ENCODE measurements at regions not wholly inside any gene's neighbourhood (a gene's known extent, or its start where the extent isn't known, plus 50 kb on each side); places are given as distances from the start of the nearest gene placed in this dataset.

DNA sequence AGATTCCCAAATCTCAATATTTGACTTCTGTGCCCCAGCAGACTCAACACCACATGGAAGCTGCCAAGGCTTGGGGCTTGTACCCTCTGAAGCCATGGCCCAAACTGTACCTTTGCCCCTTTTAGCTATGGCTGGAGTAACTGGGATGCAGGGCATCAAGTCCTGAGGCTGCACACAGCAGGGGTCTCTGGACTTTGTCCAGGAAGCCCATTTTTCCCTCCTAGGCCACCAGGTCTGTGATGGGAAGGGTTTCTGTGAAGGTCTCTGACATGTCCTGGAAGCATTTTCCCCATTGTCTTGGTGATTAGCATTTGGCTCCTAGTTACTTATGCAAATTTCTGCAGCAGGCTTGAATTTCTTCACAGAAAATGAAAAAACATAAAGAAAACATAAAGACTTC, 762.3 kb downstream of the GALC start:
- TF ChIP-seq POLR2AphosphoS5 (IDR thresholded peaks at IDR 0.05) (no peak), RAD21 (conservative IDR thresholded peaks at IDR 0.05) (no peak), MXI1 (conservative IDR thresholded peaks at IDR 0.05; ENCODE audit: poor library complexity, severe bottlenecking) (no peak), SMC3 (conservative IDR thresholded peaks at IDR 0.05; ENCODE audit: poor library complexity) (no peak)
- TF ChIP-seq, protein P1, sequence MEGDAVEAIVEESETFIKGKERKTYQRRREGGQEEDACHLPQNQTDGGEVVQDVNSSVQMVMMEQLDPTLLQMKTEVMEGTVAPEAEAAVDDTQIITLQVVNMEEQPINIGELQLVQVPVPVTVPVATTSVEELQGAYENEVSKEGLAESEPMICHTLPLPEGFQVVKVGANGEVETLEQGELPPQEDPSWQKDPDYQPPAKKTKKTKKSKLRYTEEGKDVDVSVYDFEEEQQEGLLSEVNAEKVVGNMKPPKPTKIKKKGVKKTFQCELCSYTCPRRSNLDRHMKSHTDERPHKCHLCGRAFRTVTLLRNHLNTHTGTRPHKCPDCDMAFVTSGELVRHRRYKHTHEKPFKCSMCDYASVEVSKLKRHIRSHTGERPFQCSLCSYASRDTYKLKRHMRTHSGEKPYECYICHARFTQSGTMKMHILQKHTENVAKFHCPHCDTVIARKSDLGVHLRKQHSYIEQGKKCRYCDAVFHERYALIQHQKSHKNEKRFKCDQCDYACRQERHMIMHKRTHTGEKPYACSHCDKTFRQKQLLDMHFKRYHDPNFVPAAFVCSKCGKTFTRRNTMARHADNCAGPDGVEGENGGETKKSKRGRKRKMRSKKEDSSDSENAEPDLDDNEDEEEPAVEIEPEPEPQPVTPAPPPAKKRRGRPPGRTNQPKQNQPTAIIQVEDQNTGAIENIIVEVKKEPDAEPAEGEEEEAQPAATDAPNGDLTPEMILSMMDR (IDR thresholded peaks at IDR 0.05; ENCODE audit: poor library complexity, severe bottlenecking): no peak
- TF ChIP-seq, protein P2, sequence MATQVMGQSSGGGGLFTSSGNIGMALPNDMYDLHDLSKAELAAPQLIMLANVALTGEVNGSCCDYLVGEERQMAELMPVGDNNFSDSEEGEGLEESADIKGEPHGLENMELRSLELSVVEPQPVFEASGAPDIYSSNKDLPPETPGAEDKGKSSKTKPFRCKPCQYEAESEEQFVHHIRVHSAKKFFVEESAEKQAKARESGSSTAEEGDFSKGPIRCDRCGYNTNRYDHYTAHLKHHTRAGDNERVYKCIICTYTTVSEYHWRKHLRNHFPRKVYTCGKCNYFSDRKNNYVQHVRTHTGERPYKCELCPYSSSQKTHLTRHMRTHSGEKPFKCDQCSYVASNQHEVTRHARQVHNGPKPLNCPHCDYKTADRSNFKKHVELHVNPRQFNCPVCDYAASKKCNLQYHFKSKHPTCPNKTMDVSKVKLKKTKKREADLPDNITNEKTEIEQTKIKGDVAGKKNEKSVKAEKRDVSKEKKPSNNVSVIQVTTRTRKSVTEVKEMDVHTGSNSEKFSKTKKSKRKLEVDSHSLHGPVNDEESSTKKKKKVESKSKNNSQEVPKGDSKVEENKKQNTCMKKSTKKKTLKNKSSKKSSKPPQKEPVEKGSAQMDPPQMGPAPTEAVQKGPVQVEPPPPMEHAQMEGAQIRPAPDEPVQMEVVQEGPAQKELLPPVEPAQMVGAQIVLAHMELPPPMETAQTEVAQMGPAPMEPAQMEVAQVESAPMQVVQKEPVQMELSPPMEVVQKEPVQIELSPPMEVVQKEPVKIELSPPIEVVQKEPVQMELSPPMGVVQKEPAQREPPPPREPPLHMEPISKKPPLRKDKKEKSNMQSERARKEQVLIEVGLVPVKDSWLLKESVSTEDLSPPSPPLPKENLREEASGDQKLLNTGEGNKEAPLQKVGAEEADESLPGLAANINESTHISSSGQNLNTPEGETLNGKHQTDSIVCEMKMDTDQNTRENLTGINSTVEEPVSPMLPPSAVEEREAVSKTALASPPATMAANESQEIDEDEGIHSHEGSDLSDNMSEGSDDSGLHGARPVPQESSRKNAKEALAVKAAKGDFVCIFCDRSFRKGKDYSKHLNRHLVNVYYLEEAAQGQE (IDR thresholded peaks at IDR 0.05; ENCODE audit: borderline replicate concordance): no peak
